ENCODE measurements at regions not wholly inside any gene's neighbourhood (a gene's known extent, or its start where the extent isn't known, plus 50 kb on each side); places are given as distances from the start of the nearest gene placed in this dataset.

DNA sequence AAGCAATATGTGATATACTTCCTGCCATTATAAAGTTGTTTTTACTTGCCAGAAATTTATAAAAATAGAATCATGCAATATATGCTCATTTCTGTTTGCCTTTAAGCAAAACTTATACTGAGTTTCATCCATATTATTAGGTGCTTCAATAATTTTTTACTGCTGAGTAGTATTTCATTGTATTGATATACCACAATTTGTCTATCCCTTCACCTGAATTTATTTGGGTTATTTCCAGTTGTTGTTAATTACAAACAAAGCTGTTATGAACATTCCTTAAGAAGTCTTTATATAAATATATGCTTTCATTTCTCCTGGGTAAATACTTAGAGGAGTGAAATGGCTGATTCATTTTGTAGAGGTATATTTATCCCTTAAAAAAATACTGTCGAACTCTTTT, 864.1 kb downstream of the HACE1 start:
- Histone ChIP-seq H3K27ac (ENCODE audit: low read length) (no peak overlapping the region), H3K36me3 (ENCODE audit: control insufficient read depth, insufficient read depth, low read length) (no peaks in the 10 kb centered on the region), H3K9me3 (ENCODE audit: control insufficient read depth, insufficient read depth, low read length) (no peaks in the 10 kb centered on the region), H3K27me3 (ENCODE audit: control insufficient read depth, insufficient read depth, low read length) (no peaks in the 10 kb centered on the region), H3K4me3 (ENCODE audit: low read length) (no peak overlapping the region), H3K4me1 (ENCODE audit: control insufficient read depth, insufficient read depth, low read length) (no peaks in the 10 kb centered on the region)
- no CpG with 5 or more reads among the region's 1 CpG for WGBS (ENCODE audit: insufficient coverage, insufficient read length)
- no peak for DNase-seq (ENCODE audit: low read depth, low spot score)

- H3K9me3 ChIP-seq (ENCODE audit: control insufficient read depth, insufficient read depth, low read length): no peaks in the 10 kb centered on the region
- no CpG with 5 or more reads among the region's 6 CpGs for WGBS (ENCODE audit: insufficient coverage, insufficient read length)
- H3K27ac ChIP-seq (ENCODE audit: low read length): no peak overlapping the region
- no peaks in the 10 kb centered on the region for H3K27me3 ChIP-seq (ENCODE audit: control insufficient read depth, insufficient read depth, low read length)
- DNase-seq (ENCODE audit: low read depth, low spot score): no peak
- H3K36me3 ChIP-seq (ENCODE audit: control insufficient read depth, insufficient read depth, low read length): no peaks in the 10 kb centered on the region
- H3K4me3 ChIP-seq (ENCODE audit: low read length): no peak overlapping the region
- no peaks in the 10 kb centered on the region for H3K4me1 ChIP-seq (ENCODE audit: control insufficient read depth, insufficient read depth, low read length)
These were observed 875.9 kb downstream of the HACE1 start for GRCh38 chr6:103983860-103984259.

DNA sequence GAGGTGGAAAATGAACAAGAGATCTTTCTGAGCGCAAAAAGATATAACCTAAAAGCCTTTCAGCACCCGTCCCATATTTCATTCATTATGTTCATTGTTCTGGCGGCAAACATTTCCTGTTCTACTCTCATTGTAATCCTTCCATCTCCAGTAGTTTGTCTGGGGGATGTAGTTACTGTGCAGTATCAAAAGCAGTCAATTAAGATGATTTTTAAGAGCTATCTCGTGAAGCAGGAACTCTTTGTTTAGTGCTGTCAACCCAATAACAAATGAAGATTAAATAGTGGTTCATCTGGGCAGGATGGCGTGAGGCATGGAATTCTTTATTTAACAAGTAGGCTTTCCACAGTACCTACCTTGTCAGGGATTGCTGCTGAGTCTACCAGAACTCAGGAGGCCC, 876.7 kb downstream of the HACE1 start:
- no peak overlapping the region for H3K4me3 ChIP-seq (ENCODE audit: low read length)
- WGBS (ENCODE audit: insufficient coverage, insufficient read length): no CpG with 5 or more reads among the region's 5 CpGs
- no peaks in the 10 kb centered on the region for H3K36me3 ChIP-seq (ENCODE audit: control insufficient read depth, insufficient read depth, low read length)
- no peak overlapping the region for H3K27ac ChIP-seq (ENCODE audit: low read length)
- H3K9me3 ChIP-seq (ENCODE audit: control insufficient read depth, insufficient read depth, low read length): no peaks in the 10 kb centered on the region
- no peaks in the 10 kb centered on the region for H3K27me3 ChIP-seq (ENCODE audit: control insufficient read depth, insufficient read depth, low read length)
- H3K4me1 ChIP-seq (ENCODE audit: control insufficient read depth, insufficient read depth, low read length): no peaks in the 10 kb centered on the region
- no peak for DNase-seq (ENCODE audit: low read depth, low spot score)

DNA sequence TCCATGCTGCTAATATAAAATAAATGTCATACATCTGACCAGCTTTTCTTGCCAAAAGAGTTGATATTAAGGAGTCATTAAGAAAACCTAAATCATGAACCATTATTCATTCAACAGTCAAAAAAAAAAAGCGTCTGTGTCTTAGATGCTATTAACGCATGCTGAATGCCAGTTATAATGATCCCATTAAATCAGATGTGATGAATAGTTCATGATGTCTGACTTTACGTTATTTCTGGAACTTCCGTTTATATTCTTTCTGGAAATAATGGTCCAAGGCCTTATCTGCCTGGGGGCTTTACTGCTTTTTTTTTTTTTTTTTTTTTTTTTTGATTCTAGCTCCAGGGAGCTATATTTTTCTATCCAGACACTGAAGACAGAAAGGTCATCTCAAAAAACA, 877.1 kb downstream of the HACE1 start:
- Histone ChIP-seq H3K4me1 (ENCODE audit: control insufficient read depth, insufficient read depth, low read length) (no peaks in the 10 kb centered on the region), H3K4me3 (ENCODE audit: low read length) (no peak overlapping the region), H3K27ac (ENCODE audit: low read length) (no peak overlapping the region), H3K9me3 (ENCODE audit: control insufficient read depth, insufficient read depth, low read length) (no peaks in the 10 kb centered on the region), H3K27me3 (ENCODE audit: control insufficient read depth, insufficient read depth, low read length) (no peaks in the 10 kb centered on the region), H3K36me3 (ENCODE audit: control insufficient read depth, insufficient read depth, low read length) (no peaks in the 10 kb centered on the region)
- no CpG with 5 or more reads among the region's 4 CpGs for WGBS (ENCODE audit: insufficient coverage, insufficient read length)
- no peak for DNase-seq (ENCODE audit: low read depth, low spot score)

DNA sequence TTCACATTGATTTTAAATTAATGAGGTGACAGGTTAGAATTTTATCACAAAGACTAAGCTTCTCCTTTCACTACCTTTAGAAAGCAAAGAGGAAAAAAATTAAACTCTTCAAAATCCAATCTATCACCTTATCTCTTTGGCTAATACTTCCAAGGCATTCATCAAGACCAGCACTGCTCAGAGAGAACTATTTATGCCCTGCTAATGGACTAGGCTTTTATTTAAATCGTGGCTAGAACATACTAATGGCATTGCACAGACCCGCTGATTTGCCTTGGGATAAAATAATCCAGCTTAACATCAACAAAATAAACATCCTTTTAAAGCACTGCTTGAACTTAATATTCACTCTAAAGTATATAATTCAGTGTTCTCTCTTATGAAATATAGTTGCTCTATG, 880.4 kb downstream of the HACE1 start:
- Histone ChIP-seq H3K27me3 (ENCODE audit: control insufficient read depth, insufficient read depth, low read length) (no peaks in the 10 kb centered on the region), H3K9me3 (ENCODE audit: control insufficient read depth, insufficient read depth, low read length) (no peaks in the 10 kb centered on the region), H3K4me1 (ENCODE audit: control insufficient read depth, insufficient read depth, low read length) (no peaks in the 10 kb centered on the region), H3K36me3 (ENCODE audit: control insufficient read depth, insufficient read depth, low read length) (no peaks in the 10 kb centered on the region), H3K4me3 (ENCODE audit: low read length) (no peak overlapping the region), H3K27ac (ENCODE audit: low read length) (no peak overlapping the region)
- DNase-seq (ENCODE audit: low read depth, low spot score): no peak
- no CpG with 5 or more reads among the region's 2 CpGs for WGBS (ENCODE audit: insufficient coverage, insufficient read length)

DNA sequence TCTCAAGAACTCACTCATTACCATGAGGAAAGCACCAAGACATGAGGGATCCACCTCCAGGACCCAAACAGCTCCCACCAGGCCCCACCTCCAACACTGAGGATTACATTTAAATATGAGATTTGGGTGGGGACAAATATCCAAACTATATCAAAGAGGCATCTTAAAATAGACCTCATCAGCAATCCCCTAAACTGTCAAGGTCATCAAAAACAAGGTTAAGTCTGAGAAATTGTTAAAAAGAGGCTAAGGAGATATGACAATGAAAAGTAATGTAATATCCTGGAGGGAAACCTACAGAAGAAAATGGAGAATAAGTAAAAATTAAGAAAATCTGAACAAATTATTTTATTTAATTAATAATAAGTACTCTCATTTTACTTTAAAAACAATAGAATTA, 922.3 kb downstream of the HACE1 start:
- no peaks in the 10 kb centered on the region for H3K27me3 ChIP-seq (ENCODE audit: control insufficient read depth, insufficient read depth, low read length)
- no peaks in the 10 kb centered on the region for H3K9me3 ChIP-seq (ENCODE audit: control insufficient read depth, insufficient read depth, low read length)
- DNase-seq (ENCODE audit: low read depth, low spot score): no peak
- no peaks in the 10 kb centered on the region for H3K36me3 ChIP-seq (ENCODE audit: control insufficient read depth, insufficient read depth, low read length)
- H3K27ac ChIP-seq (ENCODE audit: low read length): no peak overlapping the region
- H3K4me1 ChIP-seq (ENCODE audit: control insufficient read depth, insufficient read depth, low read length): no peaks in the 10 kb centered on the region
- no peak overlapping the region for H3K4me3 ChIP-seq (ENCODE audit: low read length)

DNA sequence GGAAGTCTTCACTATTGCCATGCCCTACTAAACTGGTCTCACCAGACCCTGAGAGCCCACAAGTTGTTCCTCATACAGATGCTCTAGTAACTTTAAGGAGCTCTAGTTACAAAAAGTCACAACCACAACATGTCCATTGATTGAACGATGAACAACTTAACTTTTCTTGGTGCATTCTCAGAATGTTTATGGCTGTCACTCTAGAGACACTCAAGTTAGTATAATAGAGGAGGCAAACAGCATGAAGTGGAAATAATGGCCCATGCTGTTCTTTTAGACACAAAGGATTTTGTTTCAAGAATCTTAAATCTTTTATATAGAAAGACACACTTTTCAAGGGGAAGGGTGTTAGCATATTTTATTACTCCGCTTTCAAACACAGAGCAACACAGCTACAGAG, 934.4 kb downstream of the HACE1 start:
- Histone ChIP-seq H3K4me1 (ENCODE audit: control insufficient read depth, insufficient read depth, low read length) (no peaks in the 10 kb centered on the region), H3K4me3 (ENCODE audit: low read length) (no peak overlapping the region), H3K36me3 (ENCODE audit: control insufficient read depth, insufficient read depth, low read length) (no peaks in the 10 kb centered on the region), H3K9me3 (ENCODE audit: control insufficient read depth, insufficient read depth, low read length) (no peaks in the 10 kb centered on the region), H3K27ac (ENCODE audit: low read length) (no peak overlapping the region), H3K27me3 (ENCODE audit: control insufficient read depth, insufficient read depth, low read length) (no peaks in the 10 kb centered on the region)
- no peak for DNase-seq (ENCODE audit: low read depth, low spot score)
- no CpG with 5 or more reads among the region's 2 CpGs for WGBS (ENCODE audit: insufficient coverage, insufficient read length)

- Histone ChIP-seq H3K4me3 (ENCODE audit: low read length) (no peak overlapping the region), H3K27ac (ENCODE audit: low read length) (no peak overlapping the region), H3K9me3 (ENCODE audit: control insufficient read depth, insufficient read depth, low read length) (no peaks in the 10 kb centered on the region), H3K27me3 (ENCODE audit: control insufficient read depth, insufficient read depth, low read length) (0 out of 2 replicates have a peak, but pooled peaks cover 1% of the 10 kb centered on the region), H3K36me3 (ENCODE audit: control insufficient read depth, insufficient read depth, low read length) (no peaks in the 10 kb centered on the region), H3K4me1 (ENCODE audit: control insufficient read depth, insufficient read depth, low read length) (peaks cover 2% of the 10 kb centered on the region; the same call in 1 of the 2 replicates)
- no peak for DNase-seq (ENCODE audit: low read depth, low spot score)
These were observed 949.7 kb downstream of the HACE1 start for GRCh38 chr6:103910018-103910417.

GRCh38 chr6:103908898-103909297, 950.8 kb downstream of the HACE1 start:
- WGBS (ENCODE audit: insufficient coverage, insufficient read length): no CpG with 5 or more reads among the region's 3 CpGs
- H3K9me3 ChIP-seq (ENCODE audit: control insufficient read depth, insufficient read depth, low read length): no peaks in the 10 kb centered on the region

DNA sequence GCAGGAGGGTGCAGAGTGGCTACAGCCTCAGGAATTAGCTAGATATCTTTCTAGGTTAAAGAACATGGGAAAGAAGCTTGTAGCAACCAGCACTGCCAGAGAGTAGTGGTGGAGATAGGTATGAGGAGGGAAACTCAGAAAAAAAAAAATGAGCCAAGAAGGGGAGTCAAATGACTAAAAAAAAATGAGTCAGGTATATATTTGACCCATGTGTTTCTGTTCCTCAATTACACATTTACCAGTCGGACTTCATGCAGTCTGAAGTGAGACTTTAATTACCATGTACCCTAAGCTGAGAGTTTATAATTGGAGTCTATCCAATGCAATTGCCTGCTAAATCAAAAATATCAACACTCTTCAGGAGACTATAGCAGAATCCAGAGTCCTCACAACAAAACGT, 964.6 kb downstream of the HACE1 start:
- WGBS (ENCODE audit: insufficient coverage, insufficient read length): 100% methylated on average over 1 of the region's 2 CpGs
- H3K9me3 ChIP-seq (ENCODE audit: control insufficient read depth, insufficient read depth, low read length): no peaks in the 10 kb centered on the region
- no peak overlapping the region for H3K4me3 ChIP-seq (ENCODE audit: low read length)
- H3K4me1 ChIP-seq (ENCODE audit: control insufficient read depth, insufficient read depth, low read length): no peaks in the 10 kb centered on the region
- DNase-seq (ENCODE audit: low read depth, low spot score): no peak
- no peaks in the 10 kb centered on the region for H3K36me3 ChIP-seq (ENCODE audit: control insufficient read depth, insufficient read depth, low read length)
- no peaks in the 10 kb centered on the region for H3K27me3 ChIP-seq (ENCODE audit: control insufficient read depth, insufficient read depth, low read length)
- H3K27ac ChIP-seq (ENCODE audit: low read length): no peak overlapping the region

More at GRCh38 chr6:103908898-103909297, 950.8 kb downstream of the HACE1 start:
- no peak overlapping the region for H3K27ac ChIP-seq (ENCODE audit: low read length)
- H3K36me3 ChIP-seq (ENCODE audit: control insufficient read depth, insufficient read depth, low read length): no peaks in the 10 kb centered on the region
- H3K27me3 ChIP-seq (ENCODE audit: control insufficient read depth, insufficient read depth, low read length): 0 out of 2 replicates have a peak, but pooled peaks cover 1% of the 10 kb centered on the region
- no peak for DNase-seq (ENCODE audit: low read depth, low spot score)
- H3K4me1 ChIP-seq (ENCODE audit: control insufficient read depth, insufficient read depth, low read length): peaks cover 2% of the 10 kb centered on the region; the same call in 1 of the 2 replicates
- H3K4me3 ChIP-seq (ENCODE audit: low read length): no peak overlapping the region

- no peak for DNase-seq (ENCODE audit: low read depth, low spot score)
- H3K9me3 ChIP-seq (ENCODE audit: control insufficient read depth, insufficient read depth, low read length): no peaks in the 10 kb centered on the region
- no peak overlapping the region for H3K27ac ChIP-seq (ENCODE audit: low read length)
- H3K36me3 ChIP-seq (ENCODE audit: control insufficient read depth, insufficient read depth, low read length): no peaks in the 10 kb centered on the region
- no peaks in the 10 kb centered on the region for H3K4me1 ChIP-seq (ENCODE audit: control insufficient read depth, insufficient read depth, low read length)
- H3K4me3 ChIP-seq (ENCODE audit: low read length): no peak overlapping the region
- H3K27me3 ChIP-seq (ENCODE audit: control insufficient read depth, insufficient read depth, low read length): no peaks in the 10 kb centered on the region
- no CpG with 5 or more reads among the region's 2 CpGs for WGBS (ENCODE audit: insufficient coverage, insufficient read length)
These were observed 966.6 kb downstream of the HACE1 start for GRCh38 chr6:103893141-103893581.

Measured in iPS DF 6.9 (cell line).